NT2/D1 (cell line): ENCODE measurements at regions not wholly inside any gene's neighbourhood (a gene's known extent, or its start where the extent isn't known, plus 50 kb on each side); places are given as distances from the start of the nearest gene placed in this dataset.

Experiments
- SUZ12 ChIP-seq: IDR thresholded peaks from 2 replicates; pipeline ENCODE4 v1.6.1; 2011; ENCODE audit not compliant: insufficient read length, insufficient read depth; ENCODE audit errors: extremely low read depth
- YY1 ChIP-seq: IDR thresholded peaks from 2 replicates; pipeline ENCODE4 v1.6.1; 2011; ENCODE audit not compliant: insufficient read length, insufficient read depth
- ZNF274 ChIP-seq: IDR thresholded peaks from 2 replicates; pipeline ENCODE4 v1.6.1; 2011; ENCODE audit warnings: mild to moderate bottlenecking, low read depth, low read length

DNA sequence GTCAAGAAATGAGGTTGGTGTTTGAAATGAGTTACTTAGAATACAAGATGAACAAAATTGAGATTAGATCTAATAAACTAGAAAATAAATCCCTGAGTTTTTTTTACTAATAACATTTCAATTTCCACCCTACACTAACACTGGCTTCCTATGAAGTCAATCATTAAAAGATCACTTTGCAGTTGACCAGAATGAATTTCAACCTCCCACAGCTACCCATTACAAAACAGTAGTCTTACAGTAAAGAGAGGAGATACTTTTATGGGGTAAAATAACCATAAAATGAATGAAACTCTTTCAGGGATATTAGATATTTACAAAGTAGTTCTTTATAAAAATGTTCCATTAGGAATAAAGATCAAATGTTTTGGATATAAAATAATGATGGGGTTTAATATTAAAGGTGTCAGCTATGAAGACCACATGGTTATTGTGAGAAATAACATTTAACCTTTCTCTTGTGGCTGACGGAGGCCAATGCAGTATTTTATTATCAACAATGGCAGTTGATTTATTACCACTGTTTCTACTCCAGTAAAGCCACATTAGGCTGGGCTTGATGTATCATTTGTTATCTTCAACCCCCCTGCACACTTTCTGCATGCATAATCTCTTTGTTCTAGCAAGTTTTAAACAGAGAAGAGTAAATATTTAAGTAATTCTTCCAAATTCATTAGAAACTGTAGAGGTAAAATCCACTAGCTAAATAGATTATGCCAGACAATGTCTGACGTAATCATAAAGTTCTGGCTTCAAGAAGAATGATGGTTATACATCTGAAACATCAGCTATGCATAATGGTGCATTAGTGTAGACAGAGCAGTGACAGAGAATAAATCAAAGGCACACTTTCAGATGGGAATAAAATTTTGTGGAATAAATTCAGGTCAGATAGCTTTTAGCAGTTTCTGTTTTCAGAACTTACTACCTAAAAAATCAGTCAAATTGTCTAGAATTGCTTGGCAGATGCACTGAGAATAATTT is 516.6 kb downstream of the PCDH18 start:
- no peak for TF ChIP-seq YY1
- no peak for TF ChIP-seq ZNF274
- no peak for TF ChIP-seq SUZ12
